ENCODE measurements at regions not wholly inside any gene's neighbourhood (a gene's known extent, or its start where the extent isn't known, plus 50 kb on each side); places are given as distances from the start of the nearest gene placed in this dataset.

GRCh38 chr13:75946536-75947284, 310.6 kb downstream of the LMO7 start:
- TF ChIP-seq SP1 (IDR thresholded peaks at IDR 0.05), result no peak
- no peak for TF ChIP-seq FOXA1 (IDR thresholded peaks at IDR 0.05)
- no peak for TF ChIP-seq FOXK2 (IDR thresholded peaks at IDR 0.05)
- TF ChIP-seq BHLHE40 (IDR thresholded peaks at IDR 0.05; ENCODE audit: borderline replicate concordance), result no peak
- TF ChIP-seq SUZ12 (IDR thresholded peaks at IDR 0.05), result no peak
- no peak for TF ChIP-seq ELF4 (IDR thresholded peaks at IDR 0.05)
- TF ChIP-seq NFRKB (IDR thresholded peaks at IDR 0.05), result no peak
- TF ChIP-seq TARDBP (IDR thresholded peaks at IDR 0.05), result no peak
- TF ChIP-seq FOXM1 (IDR thresholded peaks at IDR 0.05; ENCODE audit: borderline replicate concordance), result no peak
- TF ChIP-seq PKNOX1 (IDR thresholded peaks at IDR 0.05), result no peak
- TF ChIP-seq ARNT (IDR thresholded peaks at IDR 0.05), result no peak
- no peak for TF ChIP-seq HDGF (IDR thresholded peaks at IDR 0.05; ENCODE audit: borderline replicate concordance)
- TF ChIP-seq ZNF384 (IDR thresholded peaks at IDR 0.05), result no peak

Data from HEK293T (cell line).